ENCODE measurements at regions not wholly inside any gene's neighbourhood (a gene's known extent, or its start where the extent isn't known, plus 50 kb on each side); places are given as distances from the start of the nearest gene placed in this dataset.

GRCh38 chr2:219723311-219723710 is 95.9 kb downstream of the SLC4A3 start:
- H4K20me1 ChIP-seq (ENCODE audit: insufficient read depth) = no peaks in the 10 kb centered on the region
- H3K79me2 ChIP-seq (replicated peaks; ENCODE audit: insufficient read depth, low read length) = no peaks in the 10 kb centered on the region
- H3K9me3 ChIP-seq (ENCODE audit: low read length) = no peaks in the 10 kb centered on the region
- H3K4me2 ChIP-seq (ENCODE audit: low read length) = no peak overlapping the region
- no peak overlapping the region for H3K9ac ChIP-seq (ENCODE audit: low read length)
- H3K36me3 ChIP-seq (ENCODE audit: insufficient read depth, low read length) = no peaks in the 10 kb centered on the region
- no peak overlapping the region for H2AFZ ChIP-seq (ENCODE audit: low read depth, low read length)
- H3K27ac ChIP-seq (ENCODE audit: low read length) = no peak overlapping the region
- TF ChIP-seq POLR2AphosphoS5 (IDR thresholded peaks at IDR 0.05) (no peak), SMC3 (conservative IDR thresholded peaks at IDR 0.05; ENCODE audit: poor library complexity) (no peak), MXI1 (conservative IDR thresholded peaks at IDR 0.05; ENCODE audit: poor library complexity, severe bottlenecking) (no peak), CTCF (IDR thresholded peaks at IDR 0.05; ENCODE audit: poor library complexity, severe bottlenecking) (no peak), RAD21 (conservative IDR thresholded peaks at IDR 0.05) (no peak), EP300 (conservative IDR thresholded peaks at IDR 0.05; ENCODE audit: poor library complexity, severe bottlenecking) (no peak), EZH2 (IDR thresholded peaks at IDR 0.05; ENCODE audit: borderline replicate concordance, insufficient read depth, low read length, poor library complexity, severe bottlenecking) (no peak), TAF1 (IDR thresholded peaks at IDR 0.05; ENCODE audit: low read depth) (no peak)
- TF ChIP-seq, protein P1, sequence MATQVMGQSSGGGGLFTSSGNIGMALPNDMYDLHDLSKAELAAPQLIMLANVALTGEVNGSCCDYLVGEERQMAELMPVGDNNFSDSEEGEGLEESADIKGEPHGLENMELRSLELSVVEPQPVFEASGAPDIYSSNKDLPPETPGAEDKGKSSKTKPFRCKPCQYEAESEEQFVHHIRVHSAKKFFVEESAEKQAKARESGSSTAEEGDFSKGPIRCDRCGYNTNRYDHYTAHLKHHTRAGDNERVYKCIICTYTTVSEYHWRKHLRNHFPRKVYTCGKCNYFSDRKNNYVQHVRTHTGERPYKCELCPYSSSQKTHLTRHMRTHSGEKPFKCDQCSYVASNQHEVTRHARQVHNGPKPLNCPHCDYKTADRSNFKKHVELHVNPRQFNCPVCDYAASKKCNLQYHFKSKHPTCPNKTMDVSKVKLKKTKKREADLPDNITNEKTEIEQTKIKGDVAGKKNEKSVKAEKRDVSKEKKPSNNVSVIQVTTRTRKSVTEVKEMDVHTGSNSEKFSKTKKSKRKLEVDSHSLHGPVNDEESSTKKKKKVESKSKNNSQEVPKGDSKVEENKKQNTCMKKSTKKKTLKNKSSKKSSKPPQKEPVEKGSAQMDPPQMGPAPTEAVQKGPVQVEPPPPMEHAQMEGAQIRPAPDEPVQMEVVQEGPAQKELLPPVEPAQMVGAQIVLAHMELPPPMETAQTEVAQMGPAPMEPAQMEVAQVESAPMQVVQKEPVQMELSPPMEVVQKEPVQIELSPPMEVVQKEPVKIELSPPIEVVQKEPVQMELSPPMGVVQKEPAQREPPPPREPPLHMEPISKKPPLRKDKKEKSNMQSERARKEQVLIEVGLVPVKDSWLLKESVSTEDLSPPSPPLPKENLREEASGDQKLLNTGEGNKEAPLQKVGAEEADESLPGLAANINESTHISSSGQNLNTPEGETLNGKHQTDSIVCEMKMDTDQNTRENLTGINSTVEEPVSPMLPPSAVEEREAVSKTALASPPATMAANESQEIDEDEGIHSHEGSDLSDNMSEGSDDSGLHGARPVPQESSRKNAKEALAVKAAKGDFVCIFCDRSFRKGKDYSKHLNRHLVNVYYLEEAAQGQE (IDR thresholded peaks at IDR 0.05; ENCODE audit: borderline replicate concordance) = no peak
- no peaks in the 10 kb centered on the region for H3F3A ChIP-seq (ENCODE audit: insufficient read depth, low read length, poor library complexity, severe bottlenecking)
- H3K4me3 ChIP-seq (ENCODE audit: low read length) = no peak overlapping the region
- H3K27me3 ChIP-seq (ENCODE audit: insufficient read depth, low read depth, low read length) = no peaks in the 10 kb centered on the region
- H3K9me2 ChIP-seq (ENCODE audit: insufficient read depth, low read length) = no peaks in the 10 kb centered on the region

DNA sequence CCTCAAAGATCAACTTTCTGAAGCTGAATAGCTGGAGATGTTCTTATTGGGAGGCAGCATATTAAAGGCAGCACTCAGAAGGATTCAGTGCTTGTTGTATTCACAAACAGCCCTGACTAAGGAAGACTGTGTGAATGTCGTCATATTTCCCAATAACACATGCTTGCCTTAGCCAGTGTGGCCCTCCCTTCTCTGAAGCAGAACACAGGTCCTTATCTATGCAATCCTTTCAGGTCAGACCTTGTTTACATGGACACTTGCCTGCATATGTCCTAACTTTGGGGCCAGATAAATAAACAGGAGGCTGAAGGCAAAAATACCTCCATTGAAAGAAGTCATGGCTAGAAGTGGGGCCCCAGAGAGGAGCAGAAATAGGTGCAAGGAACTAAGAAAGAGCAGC is 97.2 kb downstream of the SLC4A3 start:
- TF ChIP-seq RAD21 (conservative IDR thresholded peaks at IDR 0.05) (no peak), MXI1 (conservative IDR thresholded peaks at IDR 0.05; ENCODE audit: poor library complexity, severe bottlenecking) (no peak), EZH2 (IDR thresholded peaks at IDR 0.05; ENCODE audit: borderline replicate concordance, insufficient read depth, low read length, poor library complexity, severe bottlenecking) (no peak), SMC3 (conservative IDR thresholded peaks at IDR 0.05; ENCODE audit: poor library complexity) (no peak), TAF1 (IDR thresholded peaks at IDR 0.05; ENCODE audit: low read depth) (no peak), EP300 (conservative IDR thresholded peaks at IDR 0.05; ENCODE audit: poor library complexity, severe bottlenecking) (no peak), CTCF (IDR thresholded peaks at IDR 0.05; ENCODE audit: poor library complexity, severe bottlenecking) (no peak), POLR2AphosphoS5 (IDR thresholded peaks at IDR 0.05) (no peak)
- TF ChIP-seq, protein P1 (IDR thresholded peaks at IDR 0.05; ENCODE audit: borderline replicate concordance) = no peak
- H2AFZ ChIP-seq (ENCODE audit: low read depth, low read length) = no peak overlapping the region

More for the DNA sequence above, 97.2 kb downstream of the SLC4A3 start:
- H3K4me2 ChIP-seq (ENCODE audit: low read length) = no peak overlapping the region
- H3K9me2 ChIP-seq (ENCODE audit: insufficient read depth, low read length) = no peaks in the 10 kb centered on the region
- H3K79me2 ChIP-seq (replicated peaks; ENCODE audit: insufficient read depth, low read length) = no peaks in the 10 kb centered on the region
- H3K27me3 ChIP-seq (ENCODE audit: insufficient read depth, low read depth, low read length) = no peaks in the 10 kb centered on the region
- no peaks in the 10 kb centered on the region for H4K20me1 ChIP-seq (ENCODE audit: insufficient read depth)
- no peak overlapping the region for H3K4me3 ChIP-seq (ENCODE audit: low read length)
- H3K9ac ChIP-seq (ENCODE audit: low read length) = no peak overlapping the region
- H3F3A ChIP-seq (ENCODE audit: insufficient read depth, low read length, poor library complexity, severe bottlenecking) = no peaks in the 10 kb centered on the region
- no peaks in the 10 kb centered on the region for H3K36me3 ChIP-seq (ENCODE audit: insufficient read depth, low read length)
- H3K9me3 ChIP-seq (ENCODE audit: low read length) = no peaks in the 10 kb centered on the region
- no peak overlapping the region for H3K27ac ChIP-seq (ENCODE audit: low read length)
